Transverse colon (tissue), 3 donors: ENCODE measurements at regions not wholly inside any gene's neighbourhood (a gene's known extent, or its start where the extent isn't known, plus 50 kb on each side); places are given as distances from the start of the nearest gene placed in this dataset.

Source experiments
- CTCF ChIP-seq, 5 experiments: fragments of 200-600 bp in 3 of 5; fragments of 450-650 bp in 2 of 5; sonication (generic) in 3 of 5; IDR thresholded peaks; 1 replicate in 2 of 5; 2 replicates in 3 of 5; pipeline ENCODE4 v1.5.1; 2016 to 2017; ENCODE audit warnings: antibody characterized with exemption in 5 of 5, inconsistent platforms in 3 of 5, mild to moderate bottlenecking in 2 of 5, moderate library complexity in 1 of 5
- POLR2A ChIP-seq: fragments of 450-650 bp; IDR thresholded peaks from one replicate; pipeline ENCODE4 v1.6.1; 2016; ENCODE audit warnings: antibody characterized with exemption, mild to moderate bottlenecking, moderate library complexity

GRCh38 chr3:176697284-176697889 is 499.9 kb downstream of the TBL1XR1 start:
- TF ChIP-seq CTCF (IDR thresholded peaks at IDR 0.05) (no peak), POLR2A (no peak)
